H9 (cell line): ENCODE measurements at regions not wholly inside any gene's neighbourhood (a gene's known extent, or its start where the extent isn't known, plus 50 kb on each side); places are given as distances from the start of the nearest gene placed in this dataset.

Source experiments
- DNase-seq: peaks from one replicate; pipeline ENCODE4 v3.0.0-alpha.2; 2017
- H2AFZ ChIP-seq: one replicate; pipeline ENCODE4 v1.6.1; 2013; ENCODE audit warnings: mild to moderate bottlenecking, low read length, control low read depth, moderate library complexity
- H2AK5ac ChIP-seq: 2 replicates; pipeline ENCODE4 v1.6.1; 2013; ENCODE audit warnings: low read length, control low read depth, mixed read lengths; ENCODE audit not compliant: insufficient read length
- H2BK120ac ChIP-seq: one replicate; pipeline ENCODE4 v1.6.1; 2013; ENCODE audit warnings: low read depth, mild to moderate bottlenecking, low read length, control low read depth, inconsistent platforms; ENCODE audit not compliant: poor library complexity, severe bottlenecking
- H2BK12ac ChIP-seq: 2 replicates; pipeline ENCODE4 v1.6.1; 2013; ENCODE audit warnings: low read length, control low read depth, mixed read lengths, low read depth; ENCODE audit not compliant: insufficient read length
- H2BK15ac ChIP-seq: 2 replicates; pipeline ENCODE4 v1.6.1; 2013; ENCODE audit warnings: low read depth, low read length, control low read depth
- H2BK20ac ChIP-seq: one replicate; pipeline ENCODE4 v1.6.1; 2013; ENCODE audit warnings: low read depth, mild to moderate bottlenecking, low read length, control low read depth, inconsistent platforms; ENCODE audit not compliant: poor library complexity, severe bottlenecking
- H2BK5ac ChIP-seq: 2 replicates; pipeline ENCODE4 v1.6.1; 2013; ENCODE audit warnings: low read length, control low read depth, mixed read lengths; ENCODE audit not compliant: insufficient read length
- H3K14ac ChIP-seq: 2 replicates; pipeline ENCODE4 v1.6.1; 2013; ENCODE audit warnings: low read length, control low read depth; ENCODE audit not compliant: insufficient read depth
- H3K18ac ChIP-seq: 2 replicates; pipeline ENCODE4 v1.6.1; 2013; ENCODE audit warnings: low read depth, mild to moderate bottlenecking, mixed read lengths, low read length, control low read depth; ENCODE audit not compliant: insufficient read length
- H3K23ac ChIP-seq: 2 replicates; pipeline ENCODE4 v1.6.1; 2013; ENCODE audit warnings: low read length, control low read depth, mixed read lengths, low read depth; ENCODE audit not compliant: insufficient read length
- H3K23me2 ChIP-seq: 2 replicates; pipeline ENCODE4 v1.6.1; 2013; ENCODE audit warnings: low read depth, mild to moderate bottlenecking, mixed read lengths, low read length, control low read depth; ENCODE audit not compliant: insufficient read length, poor library complexity, severe bottlenecking
- H3K27ac ChIP-seq: 2 replicates; pipeline ENCODE4 v1.5.1; 2013; ENCODE audit warnings: low read length, control low read depth, mixed read lengths, low read depth; ENCODE audit not compliant: insufficient read length
- H3K27me3 ChIP-seq: 2 replicates; pipeline ENCODE4 v1.6.1; 2013; ENCODE audit warnings: low read length, control low read depth, inconsistent platforms; ENCODE audit not compliant: insufficient read depth
- H3K4ac ChIP-seq: 2 replicates; pipeline ENCODE4 v1.6.1; 2013; ENCODE audit warnings: low read depth, mild to moderate bottlenecking, control low read depth, inconsistent platforms, low read length, moderate library complexity
- H3K4me1 ChIP-seq: 2 replicates; pipeline ENCODE4 v1.6.1; 2013; ENCODE audit warnings: low read length, control low read depth, inconsistent platforms; ENCODE audit not compliant: insufficient read depth
- H3K4me2 ChIP-seq: 2 replicates; pipeline ENCODE4 v1.6.1; 2013; ENCODE audit warnings: low read length, control low read depth, mixed read lengths; ENCODE audit not compliant: insufficient read length, insufficient read depth
- H3K56ac ChIP-seq: 2 replicates; pipeline ENCODE4 v1.6.1; 2013; ENCODE audit warnings: low read depth, mild to moderate bottlenecking, mixed read lengths, low read length, control low read depth; ENCODE audit not compliant: insufficient read length
- H3K79me1 ChIP-seq: 2 replicates; pipeline ENCODE4 v1.6.1; 2013; ENCODE audit warnings: low read depth, mild to moderate bottlenecking, moderate library complexity, low read length, control low read depth, inconsistent platforms; ENCODE audit not compliant: insufficient read depth, poor library complexity, severe bottlenecking
- H3K79me2 ChIP-seq: 2 replicates; pipeline ENCODE4 v1.6.1; 2013; ENCODE audit warnings: low read length, control low read depth, inconsistent platforms; ENCODE audit not compliant: insufficient read depth
- H3K9ac ChIP-seq: 2 replicates; pipeline ENCODE4 v1.6.1; 2013; ENCODE audit warnings: low read length, control low read depth, mixed read lengths; ENCODE audit not compliant: insufficient read length; ENCODE audit errors: extremely low read depth
- H3K9me3 ChIP-seq: one replicate; pipeline ENCODE4 v1.6.1; 2013; ENCODE audit warnings: low read depth, low read length, inconsistent platforms; ENCODE audit not compliant: control insufficient read depth
- H3T11ph ChIP-seq: one replicate; pipeline ENCODE4 v1.6.1; 2013; ENCODE audit warnings: mild to moderate bottlenecking, low read length, control low read depth, inconsistent platforms
- H4K20me1 ChIP-seq: one replicate; pipeline ENCODE4 v1.6.1; 2013; ENCODE audit not compliant: control insufficient read depth, insufficient read length, insufficient read depth
- H4K5ac ChIP-seq: 2 replicates; pipeline ENCODE4 v1.6.1; 2013; ENCODE audit warnings: low read depth, mild to moderate bottlenecking, mixed read lengths, low read length, control low read depth; ENCODE audit not compliant: insufficient read length
- H4K8ac ChIP-seq: replicated peaks from 2 replicates; pipeline ENCODE4 v1.6.1; 2013; ENCODE audit warnings: low read length, control low read depth, mixed read lengths, low read depth; ENCODE audit not compliant: insufficient read length
- H4K91ac ChIP-seq: 2 replicates; pipeline ENCODE4 v1.6.1; 2013; ENCODE audit warnings: low read depth, mild to moderate bottlenecking, moderate library complexity, mixed read lengths, low read length, control low read depth; ENCODE audit not compliant: insufficient read length
- H3K27ac Mint-ChIP-seq, 3 experiments: 2 replicates in 2 of 3; 3 replicates in 1 of 3; pipeline ENCODE4 v1.8.0; 2020 to 2021; ENCODE audit warnings: mixed read lengths in 3 of 3, mild to moderate bottlenecking in 1 of 3, moderate library complexity in 1 of 3
- H3K27me3 Mint-ChIP-seq: 2 replicates; pipeline ENCODE4 v1.8.0; 2021; ENCODE audit warnings: low read depth, mild to moderate bottlenecking, moderate library complexity, mixed read lengths
- H3K36me3 Mint-ChIP-seq, 3 experiments: 2 replicates in 2 of 3; 3 replicates in 1 of 3; pipeline ENCODE4 v1.8.0; 2020 to 2021; ENCODE audit warnings: low read depth in 3 of 3, mixed read lengths in 3 of 3; ENCODE audit not compliant: insufficient read depth in 1 of 3
- H3K4me1 Mint-ChIP-seq, 2 experiments: 2 replicates each; pipeline ENCODE4 v1.8.0; 2020; ENCODE audit warnings: mixed read lengths in 2 of 2
- H3K4me3 Mint-ChIP-seq, 2 experiments: 2 replicates in 1 of 2; 3 replicates in 1 of 2; pipeline ENCODE4 v1.8.0; 2020 to 2021; ENCODE audit warnings: mild to moderate bottlenecking in 2 of 2, mixed read lengths in 2 of 2, moderate library complexity in 1 of 2
- H3K9me3 Mint-ChIP-seq, 2 experiments: 2 replicates in 1 of 2; 3 replicates in 1 of 2; pipeline ENCODE4 v1.8.0; 2020; ENCODE audit warnings: mild to moderate bottlenecking in 2 of 2, mixed read lengths in 2 of 2, moderate library complexity in 1 of 2
- CTCF ChIP-seq: fragments of 200-600 bp; sonication (generic); conservative IDR thresholded peaks from 3 replicates; pipeline ENCODE4 v1.8.0; 2021; ENCODE audit warnings: antibody characterized with exemption, mild to moderate bottlenecking
- WGBS: extraction: QIAGEN DNeasy Blood & Tissue Kit; methylation state at CpG from one replicate; pipeline ENCODE4 v1.1.7; 2013; ENCODE audit warnings: missing lambda C conversion rate, low lambda C conversion rate, mixed read lengths; ENCODE audit not compliant: insufficient read length; ENCODE audit errors: extremely low coverage; 5-methylcytosine and 5-hydroxymethylcytosine counted together

- no peak overlapping the region for H3K18ac ChIP-seq
- no peaks in the 10 kb centered on the region for H3K79me2 ChIP-seq
- TF ChIP-seq CTCF: no peak
- H4K8ac ChIP-seq: no peak overlapping the region
- H3K4ac ChIP-seq: no peak overlapping the region
- WGBS: no CpG with 5 or more reads among the region's 3 CpGs
- no peak overlapping the region for H2AK5ac ChIP-seq
- no peak overlapping the region for H3K4me3 Mint-ChIP-seq
- no peak overlapping the region for H2BK20ac ChIP-seq
- H3K4me1 Mint-ChIP-seq: peaks cover 20 to 26% of the 10 kb centered on the region in 2 experiments
- H3K36me3 Mint-ChIP-seq: no peaks in the 10 kb centered on the region
- H3K27me3 Mint-ChIP-seq: no peaks in the 10 kb centered on the region
- H3K27ac Mint-ChIP-seq: no peak overlapping the region; a peak in 1 of 7 replicates
- H3T11ph ChIP-seq: no peak overlapping the region
- no peaks in the 10 kb centered on the region for H3K9me3 Mint-ChIP-seq
- H2AFZ ChIP-seq: no peak overlapping the region
- no peak overlapping the region for H2BK5ac ChIP-seq
- no peak overlapping the region for H2BK120ac ChIP-seq
- H3K27me3 ChIP-seq: no peaks in the 10 kb centered on the region
- peaks cover 5% of the 10 kb centered on the region; the same call in 1 of the 2 replicates for H3K4me1 ChIP-seq
- no peak overlapping the region for H3K56ac ChIP-seq
- no peaks in the 10 kb centered on the region for H3K23me2 ChIP-seq
- no peaks in the 10 kb centered on the region for H3K9me3 ChIP-seq
- no peaks in the 10 kb centered on the region for H3K79me1 ChIP-seq
- H3K27ac ChIP-seq: no peak overlapping the region
- H2BK12ac ChIP-seq: no peak overlapping the region
- no peak overlapping the region for H2BK15ac ChIP-seq
- no peak overlapping the region for H3K4me2 ChIP-seq
- H4K20me1 ChIP-seq: no peaks in the 10 kb centered on the region
- H3K14ac ChIP-seq: no peak overlapping the region
- no peak for DNase-seq
- no peak overlapping the region for H4K5ac ChIP-seq
- no peak overlapping the region for H4K91ac ChIP-seq
- H3K23ac ChIP-seq: no peak overlapping the region
- H3K9ac ChIP-seq: no peak overlapping the region
These were observed 462.3 kb downstream of the OMA1 start for GRCh38 chr1:58084266-58084665.
